ENCODE measurements at regions not wholly inside any gene's neighbourhood (a gene's known extent, or its start where the extent isn't known, plus 50 kb on each side); places are given as distances from the start of the nearest gene placed in this dataset.

DNA sequence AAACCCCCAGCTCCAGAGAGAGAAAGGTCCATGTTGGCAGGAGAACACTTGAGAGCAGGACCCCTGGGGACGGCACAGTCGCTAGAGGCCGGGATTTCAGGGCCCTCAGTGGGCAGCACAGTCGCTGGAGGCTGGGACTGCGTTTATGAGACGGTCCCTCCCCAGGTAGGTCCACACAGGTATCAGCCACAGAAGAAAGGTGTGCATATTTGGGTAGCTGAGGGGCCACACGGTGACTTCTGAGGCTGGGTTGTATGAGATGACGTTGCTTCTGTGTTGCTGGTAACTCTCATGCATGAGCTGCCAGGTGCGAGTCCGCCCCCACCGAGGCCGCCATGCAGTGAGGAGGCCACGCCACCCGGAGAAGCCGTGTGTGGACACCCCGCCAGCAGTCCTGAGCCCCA is 56.9 kb upstream of the PPP2R2D start (continued):
- TF ChIP-seq, protein P1, sequence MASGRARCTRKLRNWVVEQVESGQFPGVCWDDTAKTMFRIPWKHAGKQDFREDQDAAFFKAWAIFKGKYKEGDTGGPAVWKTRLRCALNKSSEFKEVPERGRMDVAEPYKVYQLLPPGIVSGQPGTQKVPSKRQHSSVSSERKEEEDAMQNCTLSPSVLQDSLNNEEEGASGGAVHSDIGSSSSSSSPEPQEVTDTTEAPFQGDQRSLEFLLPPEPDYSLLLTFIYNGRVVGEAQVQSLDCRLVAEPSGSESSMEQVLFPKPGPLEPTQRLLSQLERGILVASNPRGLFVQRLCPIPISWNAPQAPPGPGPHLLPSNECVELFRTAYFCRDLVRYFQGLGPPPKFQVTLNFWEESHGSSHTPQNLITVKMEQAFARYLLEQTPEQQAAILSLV (CRISPR knock-in tag; IDR thresholded peaks at IDR 0.05; ENCODE audit: borderline replicate concordance) = no peak

DNA sequence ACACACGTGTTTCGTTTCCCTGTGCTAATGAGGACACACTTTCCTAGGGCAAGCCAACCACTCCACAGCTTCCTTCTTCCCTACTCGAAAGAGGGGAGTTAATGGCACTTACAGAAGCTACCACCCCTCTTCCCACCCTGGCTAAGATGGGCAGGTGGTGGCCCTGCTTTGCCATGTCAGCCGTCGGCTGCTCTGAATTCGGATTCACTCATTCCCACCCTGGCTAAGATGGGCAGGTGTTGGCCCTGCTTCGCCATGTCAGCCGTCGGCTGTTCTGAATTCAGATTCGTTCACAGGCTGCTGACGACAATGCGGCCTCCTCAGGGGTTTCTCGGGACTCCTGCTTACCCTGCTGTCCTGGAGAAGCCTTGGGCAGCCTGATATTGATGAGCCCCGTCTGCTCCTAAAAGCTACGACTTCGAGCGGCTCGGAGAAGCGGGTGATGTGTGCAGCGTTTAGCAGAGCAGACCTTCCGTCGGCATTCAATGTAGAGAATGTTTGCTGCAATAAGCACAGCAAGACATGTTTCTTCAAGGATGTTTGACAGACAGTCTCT is 56.2 kb upstream of the PPP2R2D start:
- FAIRE-seq (no peak), ATAC-seq (no peak), DNase-seq (ENCODE audit: low spot score) (no peak)
- Histone ChIP-seq H2AFZ (ENCODE audit: low read length) (no peak overlapping the region), H3K9ac (ENCODE audit: insufficient read depth, low read depth, low read length) (no peak overlapping the region), H3K4me3 (replicated peaks in 1 of 3; ENCODE audit: insufficient read depth in 1 of 3, low read depth in 2 of 3, low read length in 3 of 3) (no peak overlapping the region), H4K20me1 (ENCODE audit: insufficient read depth, low read length) (no peaks in the 10 kb centered on the region), H3K4me2 (ENCODE audit: low read depth, low read length) (no peak overlapping the region), H3K4me1 (ENCODE audit: insufficient read depth, low read length) (no peaks in the 10 kb centered on the region), H3K79me2 (ENCODE audit: insufficient read depth, low read length) (no peaks in the 10 kb centered on the region), H3K36me3 (replicated peaks in 1 of 2; ENCODE audit: control insufficient read depth in 1 of 2, insufficient read depth in 2 of 2, low read length in 2 of 2) (no peaks in the 10 kb centered on the region), H3K27ac (ENCODE audit: extremely low read length, insufficient read depth, low read length) (no peak overlapping the region), H3K27me3 (ENCODE audit: control insufficient read depth in 1 of 2, insufficient read depth in 2 of 2, low read length in 2 of 2) (peaks cover 6 to 67% of the 10 kb centered on the region in 2 experiments; a peak in 4 of 5 replicates), H3K9me3 (ENCODE audit: low read length) (no peaks in the 10 kb centered on the region)
- TF ChIP-seq ZNF12 (CRISPR knock-in tag; IDR thresholded peaks at IDR 0.05) (no peak), ESRRA (CRISPR knock-in tag; IDR thresholded peaks at IDR 0.05; ENCODE audit: low read depth) (no peak), ZNF382 (CRISPR knock-in tag; IDR thresholded peaks at IDR 0.05; ENCODE audit: borderline replicate concordance) (no peak), ZNF850 (CRISPR knock-in tag; conservative IDR thresholded peaks at IDR 0.05) (no peak)
- TF ChIP-seq, protein P2, sequence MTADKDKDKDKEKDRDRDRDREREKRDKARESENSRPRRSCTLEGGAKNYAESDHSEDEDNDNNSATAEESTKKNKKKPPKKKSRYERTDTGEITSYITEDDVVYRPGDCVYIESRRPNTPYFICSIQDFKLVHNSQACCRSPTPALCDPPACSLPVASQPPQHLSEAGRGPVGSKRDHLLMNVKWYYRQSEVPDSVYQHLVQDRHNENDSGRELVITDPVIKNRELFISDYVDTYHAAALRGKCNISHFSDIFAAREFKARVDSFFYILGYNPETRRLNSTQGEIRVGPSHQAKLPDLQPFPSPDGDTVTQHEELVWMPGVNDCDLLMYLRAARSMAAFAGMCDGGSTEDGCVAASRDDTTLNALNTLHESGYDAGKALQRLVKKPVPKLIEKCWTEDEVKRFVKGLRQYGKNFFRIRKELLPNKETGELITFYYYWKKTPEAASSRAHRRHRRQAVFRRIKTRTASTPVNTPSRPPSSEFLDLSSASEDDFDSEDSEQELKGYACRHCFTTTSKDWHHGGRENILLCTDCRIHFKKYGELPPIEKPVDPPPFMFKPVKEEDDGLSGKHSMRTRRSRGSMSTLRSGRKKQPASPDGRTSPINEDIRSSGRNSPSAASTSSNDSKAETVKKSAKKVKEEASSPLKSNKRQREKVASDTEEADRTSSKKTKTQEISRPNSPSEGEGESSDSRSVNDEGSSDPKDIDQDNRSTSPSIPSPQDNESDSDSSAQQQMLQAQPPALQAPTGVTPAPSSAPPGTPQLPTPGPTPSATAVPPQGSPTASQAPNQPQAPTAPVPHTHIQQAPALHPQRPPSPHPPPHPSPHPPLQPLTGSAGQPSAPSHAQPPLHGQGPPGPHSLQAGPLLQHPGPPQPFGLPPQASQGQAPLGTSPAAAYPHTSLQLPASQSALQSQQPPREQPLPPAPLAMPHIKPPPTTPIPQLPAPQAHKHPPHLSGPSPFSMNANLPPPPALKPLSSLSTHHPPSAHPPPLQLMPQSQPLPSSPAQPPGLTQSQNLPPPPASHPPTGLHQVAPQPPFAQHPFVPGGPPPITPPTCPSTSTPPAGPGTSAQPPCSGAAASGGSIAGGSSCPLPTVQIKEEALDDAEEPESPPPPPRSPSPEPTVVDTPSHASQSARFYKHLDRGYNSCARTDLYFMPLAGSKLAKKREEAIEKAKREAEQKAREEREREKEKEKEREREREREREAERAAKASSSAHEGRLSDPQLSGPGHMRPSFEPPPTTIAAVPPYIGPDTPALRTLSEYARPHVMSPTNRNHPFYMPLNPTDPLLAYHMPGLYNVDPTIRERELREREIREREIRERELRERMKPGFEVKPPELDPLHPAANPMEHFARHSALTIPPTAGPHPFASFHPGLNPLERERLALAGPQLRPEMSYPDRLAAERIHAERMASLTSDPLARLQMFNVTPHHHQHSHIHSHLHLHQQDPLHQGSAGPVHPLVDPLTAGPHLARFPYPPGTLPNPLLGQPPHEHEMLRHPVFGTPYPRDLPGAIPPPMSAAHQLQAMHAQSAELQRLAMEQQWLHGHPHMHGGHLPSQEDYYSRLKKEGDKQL (CRISPR knock-in tag; IDR thresholded peaks at IDR 0.05; ENCODE audit: low read depth) = no peak
- no TSS peak for BruUV-seq (replicated peaks)
- CTCF ChIA-PET (ENCODE audit: low intra/inter-chr PET ratio, low total read pairs) = no interaction called here
- intact Hi-C loops (cut with micrococcal nuclease; ENCODE audit: unreplicated experiment) (no loop called here), in situ Hi-C loops (cut with HindIII; ENCODE audit: extremely low pct_ligation_motif_present, low pct_unique_long_range_greater_than_20kb) (no loop called here)
- POLR2A ChIA-PET = no interaction called here
- 47% methylated on average over 22 of the region's 22 CpGs for WGBS (ENCODE audit: low lambda C conversion rate)
